Esophagus squamous epithelium (tissue), 5 donors: ENCODE measurements at regions not wholly inside any gene's neighbourhood (a gene's known extent, or its start where the extent isn't known, plus 50 kb on each side); places are given as distances from the start of the nearest gene placed in this dataset.
"Not testable (repeated sequence)": the region's sequence is repeated elsewhere in the genome, so short reads cannot be mapped to it uniquely, and the experiment has no call there.

Experiments used
- DNase-seq: peaks from one replicate; lab custom pipeline; 2025; lab: John Stamatoyannopoulos, UW
- H3K27ac ChIP-seq, 4 donors: fragments of 200-600 bp; sonication (generic); one replicate each; pipeline ENCODE4 v1.5.1; 2016 to 2019; ENCODE audit warnings: mild to moderate bottlenecking in 1 of 4
- H3K27me3 ChIP-seq, 4 donors: fragments of 200-600 bp; sonication (generic); 1 replicate in 3 of 4; 2 replicates in 1 of 4; pipeline versions ENCODE4 v1.5.1 to v1.6.0; 2017 to 2021; ENCODE audit warnings: antibody characterized with exemption in 1 of 4
- H3K36me3 ChIP-seq, 3 donors: fragments of 200-600 bp; sonication (generic); one replicate each; pipeline ENCODE4 v1.5.1; 2016 to 2019
- H3K4me1 ChIP-seq, 3 donors: fragments of 200-600 bp; sonication (generic); one replicate each; pipeline ENCODE4 v1.5.1; 2017 to 2019
- H3K4me3 ChIP-seq, 4 donors: fragments of 200-600 bp; sonication (generic); 1 replicate in 3 of 4; 2 replicates in 1 of 4; pipeline ENCODE4 v1.5.1; 2016 to 2019; ENCODE audit warnings: mild to moderate bottlenecking in 2 of 4, moderate library complexity in 1 of 4
- H3K9me3 ChIP-seq, 3 donors: fragments of 200-600 bp; sonication (generic); one replicate each; pipeline ENCODE4 v1.5.1; 2016 to 2019
- CTCF ChIP-seq, 6 experiments: fragments of 450-650 bp in 4 of 6; fragments of 200-600 bp in 2 of 6; sonication (generic) in 2 of 6; IDR thresholded peaks; one replicate each; pipeline ENCODE4 v1.5.1; 2016 to 2019; ENCODE audit warnings: antibody characterized with exemption in 6 of 6, mild to moderate bottlenecking in 4 of 6, moderate library complexity in 4 of 6
- POLR2A ChIP-seq, 4 donors: fragments of 450-650 bp; IDR thresholded peaks; one replicate each; pipeline ENCODE4 v1.6.1; 2017; ENCODE audit warnings: antibody characterized with exemption in 4 of 4, mild to moderate bottlenecking in 4 of 4, moderate library complexity in 3 of 4
- WGBS, 2 donors: methylation state at CpG; one replicate each; pipeline ENCODE4 v1.1.5; 2018; 5-methylcytosine and 5-hydroxymethylcytosine counted together
- intact Hi-C: fragments of 100-400 bp; cut with DNase I; formaldehyde crosslinking; loops from one replicate; pipeline ENCODE4 v1.15.0; 2022
- donor health status: DM: yes; HTN: yes; CAD: no.

GRCh38 chr5:104564530-104564929 is 1001.9 kb upstream of the NUDT12 start:
- H3K27ac ChIP-seq, result no peak overlapping the region
- TF ChIP-seq CTCF (IDR thresholded peaks at IDR 0.05), result no peak
- no peak for TF ChIP-seq POLR2A (IDR thresholded peaks at IDR 0.05)
- no peak for DNase-seq
- intact Hi-C loops, result no loop called here
- no peaks in the 10 kb centered on the region for H3K4me1 ChIP-seq
- no peaks in the 10 kb centered on the region for H3K9me3 ChIP-seq
- 93 to 94% methylated on average over 4 of the region's 4 CpGs for WGBS, 2 donors
- no peak overlapping the region for H3K4me3 ChIP-seq
- no peaks in the 10 kb centered on the region for H3K27me3 ChIP-seq
- no peaks in the 10 kb centered on the region for H3K36me3 ChIP-seq

GRCh38 chr5:104556957-104557356 is 994.4 kb upstream of the NUDT12 start:
- DNase-seq, result no peak
- H3K4me3 ChIP-seq, result no peak overlapping the region
- no peaks in the 10 kb centered on the region for H3K9me3 ChIP-seq
- H3K36me3 ChIP-seq, result no peaks in the 10 kb centered on the region
- no peaks in the 10 kb centered on the region for H3K27me3 ChIP-seq
- no peak overlapping the region for H3K27ac ChIP-seq
- WGBS, 2 donors, result 49 to 88% methylated on average over 2 to 3 of the region's 3 CpGs
- no peaks in the 10 kb centered on the region for H3K4me1 ChIP-seq
- TF ChIP-seq CTCF (IDR thresholded peaks at IDR 0.05) (no peak), POLR2A (IDR thresholded peaks at IDR 0.05) (no peak)
- intact Hi-C loops, result no loop called here

- H3K36me3 ChIP-seq, result no peaks in the 10 kb centered on the region
- TF ChIP-seq CTCF (IDR thresholded peaks at IDR 0.05) (no peak), POLR2A (IDR thresholded peaks at IDR 0.05) (no peak)
- H3K4me1 ChIP-seq, result no peaks in the 10 kb centered on the region
- intact Hi-C loops, result no loop called here
- WGBS, 2 donors, result 43 to 50% methylated on average over 3 of the region's 3 CpGs
- DNase-seq, result no peak
- no peak overlapping the region for H3K4me3 ChIP-seq
- no peaks in the 10 kb centered on the region for H3K27me3 ChIP-seq
- H3K9me3 ChIP-seq, result no peaks in the 10 kb centered on the region
- H3K27ac ChIP-seq, result no peak overlapping the region
These were observed 989.0 kb upstream of the NUDT12 start for GRCh38 chr5:104551628-104552027.

GRCh38 chr5:104546871-104547270 is 984.3 kb upstream of the NUDT12 start:
- 67 to 73% methylated on average over 6 of the region's 6 CpGs for WGBS, 2 donors
- H3K9me3 ChIP-seq, intact Hi-C loops, H3K4me3 ChIP-seq, H3K27ac ChIP-seq, H3K27me3 ChIP-seq, DNase-seq, H3K4me1 ChIP-seq, H3K36me3 ChIP-seq: not testable (repeated sequence)

GRCh38 chr5:104541141-104541785 is 978.7 kb upstream of the NUDT12 start:
- H3K36me3 ChIP-seq, result no peaks in the 10 kb centered on the region
- no peaks in the 10 kb centered on the region for H3K27me3 ChIP-seq
- intact Hi-C loops, result no loop called here
- no peaks in the 10 kb centered on the region for H3K4me1 ChIP-seq
- DNase-seq, result no peak
- TF ChIP-seq POLR2A (IDR thresholded peaks at IDR 0.05) (no peak), CTCF (IDR thresholded peaks at IDR 0.05) (no peak)
- no peak overlapping the region for H3K4me3 ChIP-seq
- no peak overlapping the region for H3K27ac ChIP-seq
- WGBS, 2 donors, result 69 to 72% methylated on average over 1 of the region's 1 CpG
- H3K9me3 ChIP-seq, result no peaks in the 10 kb centered on the region

- intact Hi-C loops, result no loop called here
- no peak for TF ChIP-seq POLR2A (IDR thresholded peaks at IDR 0.05)
- no peak for TF ChIP-seq CTCF (IDR thresholded peaks at IDR 0.05)
- H3K4me3 ChIP-seq, result no peak overlapping the region
- no peaks in the 10 kb centered on the region for H3K9me3 ChIP-seq
- DNase-seq, result no peak
- H3K27me3 ChIP-seq, result no peaks in the 10 kb centered on the region
- no peaks in the 10 kb centered on the region for H3K4me1 ChIP-seq
- no peak overlapping the region for H3K27ac ChIP-seq
- no peaks in the 10 kb centered on the region for H3K36me3 ChIP-seq
- WGBS, 2 donors, result 0 to 9% methylated on average over 1 of the region's 1 CpG
These were observed 977.9 kb upstream of the NUDT12 start for GRCh38 chr5:104540448-104540847.
